HG02884 (cell line): ENCODE measurements at regions not wholly inside any gene's neighbourhood (a gene's known extent, or its start where the extent isn't known, plus 50 kb on each side); places are given as distances from the start of the nearest gene placed in this dataset.

Source experiments
- ATAC-seq: cut with Tn5 transposase; IDR thresholded peaks from one replicate; pipeline ENCODE4 v1.9.1; 2021; ENCODE audit warnings: mild to moderate bottlenecking, moderate library complexity; ENCODE audit not compliant: unreplicated experiment

- no peak for ATAC-seq
Observed at GRCh38 chr22:48018346-48018745, 1255.9 kb downstream of the TBC1D22A start.

- no peak for ATAC-seq
Observed at GRCh38 chr22:48015701-48016100, 1253.3 kb downstream of the TBC1D22A start.

DNA sequence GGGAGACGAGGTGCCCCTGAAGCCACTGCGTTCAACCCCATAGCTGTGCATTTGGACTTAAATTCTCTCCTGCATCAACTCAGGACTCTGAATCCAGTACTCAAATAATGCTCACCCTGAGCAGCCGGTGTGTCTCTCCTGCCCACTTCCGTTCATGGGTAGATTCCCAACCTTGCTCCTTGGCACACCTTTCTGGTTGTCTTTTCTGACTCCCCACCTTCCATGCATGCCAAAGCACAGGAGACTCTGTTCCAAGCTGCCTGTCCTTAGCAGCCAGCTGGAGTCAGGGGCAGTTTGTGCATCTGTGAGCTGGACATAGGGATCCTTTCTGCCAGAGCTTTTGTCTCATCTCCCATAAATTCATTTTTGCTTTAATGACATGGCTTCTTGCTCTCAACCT is 1242.5 kb downstream of the TBC1D22A start:
- no peak for ATAC-seq

DNA sequence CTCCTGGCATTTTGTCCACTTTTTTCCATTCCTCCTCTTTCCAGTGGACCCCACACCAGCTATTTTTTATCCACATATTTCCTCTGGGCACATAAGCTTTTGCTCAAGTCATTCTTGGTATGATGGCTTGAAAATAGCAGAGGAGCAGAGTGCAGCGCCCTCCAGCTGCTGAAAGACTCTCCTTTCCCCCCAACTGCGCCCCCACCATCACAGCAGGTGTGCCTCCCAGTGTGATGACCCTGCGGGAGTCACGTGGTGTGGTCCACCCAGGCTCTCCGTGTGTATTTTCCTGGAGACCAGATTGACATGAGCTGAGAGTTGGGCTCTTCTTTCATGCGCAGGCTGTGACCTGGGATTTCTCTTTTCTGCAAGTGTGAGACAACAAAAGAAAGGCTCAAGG is 1241.6 kb downstream of the TBC1D22A start:
- ATAC-seq = no peak

- no peak for ATAC-seq
Observed at GRCh38 chr22:48001101-48001500, 1238.7 kb downstream of the TBC1D22A start.

- no peak for ATAC-seq
Observed at GRCh38 chr22:47997612-47998011, 1235.2 kb downstream of the TBC1D22A start.

GRCh38 chr22:47997052-47997590 is 1234.7 kb downstream of the TBC1D22A start:
- no peak for ATAC-seq

GRCh38 chr22:47996446-47996857 is 1234.0 kb downstream of the TBC1D22A start:
- no peak for ATAC-seq

DNA sequence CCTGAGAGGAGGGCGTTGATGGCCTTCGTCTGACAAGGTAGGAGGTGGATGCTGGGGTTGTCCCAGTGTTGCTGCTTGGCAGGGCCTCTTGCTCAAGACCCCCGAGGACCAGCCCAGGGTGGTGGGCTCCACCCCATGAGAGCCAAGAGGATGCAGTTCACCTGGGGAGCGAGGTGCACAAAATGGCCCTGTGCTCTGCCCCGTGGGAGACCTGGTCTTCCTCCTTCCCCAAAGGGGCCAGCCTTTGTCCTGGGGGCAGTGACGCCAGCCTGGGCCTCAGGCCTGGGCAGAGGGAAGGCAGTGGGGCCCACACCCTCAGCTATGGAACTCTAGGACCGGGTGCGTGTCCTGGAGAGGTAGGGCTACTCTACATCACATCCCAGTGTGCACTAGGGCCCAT is 1233.3 kb downstream of the TBC1D22A start:
- no peak for ATAC-seq

GRCh38 chr22:47995264-47995627 is 1232.8 kb downstream of the TBC1D22A start:
- no peak for ATAC-seq

GRCh38 chr22:47994601-47995263 is 1232.3 kb downstream of the TBC1D22A start:
- no peak for ATAC-seq

GRCh38 chr22:47994045-47994444 is 1231.6 kb downstream of the TBC1D22A start:
- no peak for ATAC-seq

- ATAC-seq = no peak
Observed at GRCh38 chr22:47990481-47990880, 1228.0 kb downstream of the TBC1D22A start.

DNA sequence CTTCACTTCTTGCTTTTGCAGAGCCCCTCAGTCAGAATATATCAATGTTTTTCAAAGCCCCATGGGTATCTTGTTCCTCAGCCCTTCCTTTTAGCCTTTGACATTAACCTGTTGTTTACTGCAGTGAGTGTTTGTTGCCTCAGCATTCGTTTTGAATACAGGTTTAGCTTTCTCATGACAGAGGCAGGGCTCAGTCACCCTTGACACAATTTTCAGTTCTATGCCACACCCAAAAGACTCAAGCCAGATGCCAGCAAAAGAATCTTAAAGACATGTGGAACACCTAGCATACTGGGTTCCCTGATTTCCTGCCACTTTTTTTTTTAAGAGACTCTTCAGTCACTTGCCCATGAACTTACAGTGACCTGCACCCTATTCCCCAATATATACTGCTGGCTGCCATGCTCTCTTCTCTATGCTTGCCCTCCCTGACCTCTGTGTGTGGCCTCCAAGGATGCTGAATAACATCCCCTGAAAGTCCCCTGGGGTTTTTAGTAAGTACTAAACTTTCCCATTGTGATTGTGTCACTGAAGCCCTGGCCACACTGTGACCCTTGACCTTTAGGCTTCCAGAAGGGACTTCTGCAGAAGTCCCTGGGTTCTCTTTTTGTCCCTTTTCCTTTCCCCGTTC is 1225.5 kb downstream of the TBC1D22A start:
- ATAC-seq = no peak

GRCh38 chr22:47976219-47976618 is 1213.8 kb downstream of the TBC1D22A start:
- no peak for ATAC-seq

DNA sequence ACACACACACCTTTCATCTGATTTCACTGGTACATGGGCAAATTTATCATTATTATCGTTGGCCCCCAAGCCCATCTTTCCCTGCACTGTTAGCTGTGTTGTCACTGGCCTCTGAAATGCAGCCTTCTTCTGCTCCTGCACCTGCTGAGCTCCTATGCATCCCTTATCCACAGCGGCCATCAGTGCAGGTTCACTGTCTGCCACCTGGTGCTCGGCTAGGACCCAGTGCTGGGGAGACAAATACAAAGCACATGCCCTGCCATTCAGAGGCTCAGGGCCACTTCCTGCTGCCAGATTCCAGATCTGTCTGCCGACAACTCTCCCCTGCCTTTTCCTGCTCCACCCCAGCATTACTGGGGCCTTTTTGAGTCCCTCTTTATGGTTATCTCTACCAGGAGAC is 1205.4 kb downstream of the TBC1D22A start:
- ATAC-seq = no peak

DNA sequence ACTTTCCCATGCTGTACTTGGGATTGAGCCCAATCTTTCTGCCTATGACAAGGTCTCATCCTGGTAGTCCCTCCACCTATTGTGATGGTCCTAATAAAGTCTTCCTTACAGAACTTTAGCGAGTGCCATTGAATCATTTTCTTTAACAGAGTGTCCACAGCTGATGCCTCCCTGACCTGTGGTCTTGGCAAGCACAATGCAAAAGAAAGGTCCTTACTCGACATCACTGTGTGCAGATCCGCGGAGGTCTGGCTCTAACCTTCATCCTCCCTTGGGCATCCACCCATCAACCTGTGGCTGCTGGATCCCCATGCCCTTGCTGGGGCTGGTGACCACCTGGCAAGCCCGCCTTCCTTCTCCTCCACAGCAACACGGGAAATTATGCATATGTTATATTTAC is 1203.9 kb downstream of the TBC1D22A start:
- no peak for ATAC-seq

DNA sequence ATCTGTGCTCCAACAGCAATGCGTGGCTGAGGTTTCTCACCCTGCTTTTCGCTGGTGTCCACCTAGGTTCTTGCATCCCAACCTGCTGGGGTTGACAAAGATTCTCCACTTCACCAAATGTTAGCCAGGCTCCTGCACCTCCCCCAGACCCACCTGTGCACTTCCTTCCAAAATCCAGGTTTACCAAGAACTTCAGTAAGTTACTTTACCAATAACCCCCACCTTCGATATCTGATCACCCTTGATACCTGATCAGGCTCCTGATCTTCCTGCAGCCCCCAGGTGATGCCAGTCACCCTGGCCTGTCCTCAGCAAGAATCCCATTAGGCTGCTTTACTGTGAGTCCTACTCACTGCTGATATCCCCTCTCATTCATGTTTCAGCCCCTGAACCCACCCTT is 1203.4 kb downstream of the TBC1D22A start:
- ATAC-seq = no peak

DNA sequence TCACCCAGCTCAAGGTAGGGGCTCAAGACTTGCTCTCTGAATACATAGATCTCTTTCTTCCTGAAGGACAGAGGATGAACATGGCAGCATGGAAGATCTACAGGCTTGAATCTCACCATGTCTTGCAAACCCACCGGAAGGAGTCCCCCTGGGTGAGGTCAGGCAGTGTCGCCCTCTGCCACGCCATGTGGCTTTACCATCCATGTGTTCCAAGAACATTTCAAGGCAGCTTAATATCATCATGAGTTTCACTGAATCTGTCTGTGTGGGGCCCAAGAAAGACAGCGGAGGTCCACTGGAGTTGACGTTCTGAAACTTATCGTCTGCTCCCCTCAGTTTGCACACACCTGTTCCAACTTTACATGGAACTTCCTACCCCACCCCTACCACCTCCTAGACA is 1202.6 kb downstream of the TBC1D22A start:
- ATAC-seq = no peak

- no peak for ATAC-seq
Observed at GRCh38 chr22:47963660-47964059, 1201.2 kb downstream of the TBC1D22A start.

- no peak for ATAC-seq
Observed at GRCh38 chr22:47957649-47958048, 1195.2 kb downstream of the TBC1D22A start.

DNA sequence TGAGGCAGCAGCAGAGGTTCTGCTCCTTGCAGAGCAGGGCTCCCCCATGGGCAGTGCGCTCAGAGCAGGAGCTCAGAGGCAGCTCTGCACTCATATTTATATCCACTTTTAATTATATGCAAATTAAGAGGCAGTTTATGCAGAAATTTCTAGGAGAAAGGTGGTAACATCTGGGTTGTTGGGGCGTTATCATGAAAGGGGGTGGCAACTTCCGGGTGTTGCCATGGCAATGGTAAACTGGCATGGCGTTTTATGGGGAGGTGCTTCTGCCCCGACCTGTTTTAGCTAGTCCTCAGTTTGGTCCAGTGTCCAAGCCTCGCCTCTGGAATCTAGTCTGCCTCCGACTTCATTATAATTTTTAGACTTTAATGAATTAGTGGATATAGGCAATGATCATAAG is 1191.7 kb downstream of the TBC1D22A start:
- ATAC-seq = no peak

GRCh38 chr22:47944941-47945340 is 1182.5 kb downstream of the TBC1D22A start:
- ATAC-seq = no peak
